NT2/D1 (cell line): ENCODE measurements at regions not wholly inside any gene's neighbourhood (a gene's known extent, or its start where the extent isn't known, plus 50 kb on each side); places are given as distances from the start of the nearest gene placed in this dataset.

Experiments
- SUZ12 ChIP-seq: IDR thresholded peaks from 2 replicates; pipeline ENCODE4 v1.6.1; 2011; ENCODE audit not compliant: insufficient read length, insufficient read depth; ENCODE audit errors: extremely low read depth
- YY1 ChIP-seq: IDR thresholded peaks from 2 replicates; pipeline ENCODE4 v1.6.1; 2011; ENCODE audit not compliant: insufficient read length, insufficient read depth
- ZNF274 ChIP-seq: IDR thresholded peaks from 2 replicates; pipeline ENCODE4 v1.6.1; 2011; ENCODE audit warnings: mild to moderate bottlenecking, low read depth, low read length

DNA sequence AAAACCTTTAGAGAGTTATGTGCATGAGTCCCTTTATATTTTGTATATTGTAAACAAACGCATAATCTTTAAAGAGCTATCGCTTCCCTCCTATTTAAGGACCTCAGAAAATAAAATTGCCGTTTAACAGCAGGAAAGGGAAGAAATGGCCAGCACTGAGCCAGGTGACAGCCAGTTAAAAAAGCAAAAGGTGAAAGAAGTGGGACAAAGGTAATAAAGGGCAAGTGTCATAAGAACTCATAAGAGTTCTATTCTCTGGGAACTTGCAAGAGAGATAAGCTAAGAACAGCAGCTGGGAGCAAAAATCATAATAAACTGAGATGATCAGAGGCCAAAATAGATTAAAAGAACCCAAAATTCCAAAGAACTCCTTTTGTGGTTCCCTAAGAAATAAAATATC lies 520.9 kb upstream of the PKN2 start:
- TF ChIP-seq YY1, result no peak
- no peak for TF ChIP-seq ZNF274
- TF ChIP-seq SUZ12, result no peak
